ENCODE measurements at regions not wholly inside any gene's neighbourhood (a gene's known extent, or its start where the extent isn't known, plus 50 kb on each side); places are given as distances from the start of the nearest gene placed in this dataset.

GRCh38 chr11:92859156-92859690 lies 110.2 kb upstream of the MTNR1B start:
- TF ChIP-seq, protein P1, sequence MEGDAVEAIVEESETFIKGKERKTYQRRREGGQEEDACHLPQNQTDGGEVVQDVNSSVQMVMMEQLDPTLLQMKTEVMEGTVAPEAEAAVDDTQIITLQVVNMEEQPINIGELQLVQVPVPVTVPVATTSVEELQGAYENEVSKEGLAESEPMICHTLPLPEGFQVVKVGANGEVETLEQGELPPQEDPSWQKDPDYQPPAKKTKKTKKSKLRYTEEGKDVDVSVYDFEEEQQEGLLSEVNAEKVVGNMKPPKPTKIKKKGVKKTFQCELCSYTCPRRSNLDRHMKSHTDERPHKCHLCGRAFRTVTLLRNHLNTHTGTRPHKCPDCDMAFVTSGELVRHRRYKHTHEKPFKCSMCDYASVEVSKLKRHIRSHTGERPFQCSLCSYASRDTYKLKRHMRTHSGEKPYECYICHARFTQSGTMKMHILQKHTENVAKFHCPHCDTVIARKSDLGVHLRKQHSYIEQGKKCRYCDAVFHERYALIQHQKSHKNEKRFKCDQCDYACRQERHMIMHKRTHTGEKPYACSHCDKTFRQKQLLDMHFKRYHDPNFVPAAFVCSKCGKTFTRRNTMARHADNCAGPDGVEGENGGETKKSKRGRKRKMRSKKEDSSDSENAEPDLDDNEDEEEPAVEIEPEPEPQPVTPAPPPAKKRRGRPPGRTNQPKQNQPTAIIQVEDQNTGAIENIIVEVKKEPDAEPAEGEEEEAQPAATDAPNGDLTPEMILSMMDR (IDR thresholded peaks at IDR 0.05; ENCODE audit: insufficient read depth, low read length, poor library complexity, severe bottlenecking): no peak
- TF ChIP-seq EZH2phosphoT487 (conservative IDR thresholded peaks at IDR 0.05; ENCODE audit: low read length): no peak

Measured in SU-DHL-6 (cell line).